HG02588 (cell line): ENCODE measurements at regions not wholly inside any gene's neighbourhood (a gene's known extent, or its start where the extent isn't known, plus 50 kb on each side); places are given as distances from the start of the nearest gene placed in this dataset.

Experiments
- ATAC-seq: cut with Tn5 transposase; IDR thresholded peaks from one replicate; pipeline ENCODE4 v1.9.1; 2021; ENCODE audit warnings: mild to moderate bottlenecking, moderate library complexity; ENCODE audit not compliant: unreplicated experiment

GRCh38 chr6:134511984-134512683, 194.2 kb upstream of the SGK1 start:
- ATAC-seq: no peak

GRCh38 chr6:134510920-134511319, 193.0 kb upstream of the SGK1 start:
- no peak for ATAC-seq

GRCh38 chr6:134510142-134510541, 192.2 kb upstream of the SGK1 start:
- no peak for ATAC-seq

GRCh38 chr6:134508862-134509498, 191.1 kb upstream of the SGK1 start:
- ATAC-seq: no peak

GRCh38 chr6:134506162-134506561, 188.2 kb upstream of the SGK1 start:
- no peak for ATAC-seq

- no peak for ATAC-seq
Measured at GRCh38 chr6:134503585-134504281, 185.8 kb upstream of the SGK1 start.

- ATAC-seq: no peak
Measured at GRCh38 chr6:134502614-134503549, 185.0 kb upstream of the SGK1 start.

GRCh38 chr6:134495890-134496248, 178.0 kb upstream of the SGK1 start:
- ATAC-seq: no peak

- ATAC-seq: no peak
Measured at GRCh38 chr6:134495203-134495889, 177.4 kb upstream of the SGK1 start.

- no peak for ATAC-seq
Measured at GRCh38 chr6:134493789-134494188, 175.9 kb upstream of the SGK1 start.

DNA sequence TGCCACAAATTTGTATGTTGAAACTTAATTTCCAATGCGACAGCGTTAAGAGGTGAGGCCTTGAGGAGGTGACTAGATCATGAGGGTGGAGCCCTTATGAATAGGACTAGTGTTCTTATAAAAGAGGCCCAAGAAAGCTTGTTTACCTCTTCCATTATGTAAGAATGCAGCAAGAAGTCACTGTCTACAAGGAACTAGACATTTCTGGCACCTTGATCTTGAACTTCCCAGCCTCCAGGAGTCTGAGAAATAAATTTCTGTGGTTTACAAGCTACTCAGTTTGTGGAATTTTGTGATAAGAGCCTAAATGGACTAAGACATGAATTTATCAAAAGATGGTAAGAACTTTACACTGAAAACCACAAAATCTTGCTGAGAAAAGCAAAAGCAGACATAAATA, 173.6 kb upstream of the SGK1 start:
- ATAC-seq: no peak

- no peak for ATAC-seq
Measured at GRCh38 chr6:134482593-134483270, 164.8 kb upstream of the SGK1 start.

DNA sequence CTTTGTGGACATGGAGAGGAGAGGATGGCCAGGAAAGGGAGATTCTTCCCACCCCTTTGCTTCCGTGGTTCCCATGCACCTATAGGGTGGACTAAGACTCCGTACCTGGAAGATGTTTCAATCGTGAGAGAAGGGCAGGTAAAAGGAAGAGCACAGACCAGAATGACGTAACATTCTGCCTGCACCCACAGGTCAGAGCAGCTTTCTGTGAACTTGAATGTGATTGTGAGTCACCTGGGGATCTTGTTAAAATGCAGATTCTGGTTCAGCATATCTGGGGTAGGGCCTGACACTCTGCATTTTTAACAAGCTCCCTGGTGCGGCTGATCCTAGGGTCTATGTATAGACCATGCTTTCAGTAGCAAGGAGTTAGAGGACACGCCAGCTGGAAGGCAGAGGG, 164.1 kb upstream of the SGK1 start:
- ATAC-seq: no peak

GRCh38 chr6:134480593-134480992, 162.7 kb upstream of the SGK1 start:
- no peak for ATAC-seq

DNA sequence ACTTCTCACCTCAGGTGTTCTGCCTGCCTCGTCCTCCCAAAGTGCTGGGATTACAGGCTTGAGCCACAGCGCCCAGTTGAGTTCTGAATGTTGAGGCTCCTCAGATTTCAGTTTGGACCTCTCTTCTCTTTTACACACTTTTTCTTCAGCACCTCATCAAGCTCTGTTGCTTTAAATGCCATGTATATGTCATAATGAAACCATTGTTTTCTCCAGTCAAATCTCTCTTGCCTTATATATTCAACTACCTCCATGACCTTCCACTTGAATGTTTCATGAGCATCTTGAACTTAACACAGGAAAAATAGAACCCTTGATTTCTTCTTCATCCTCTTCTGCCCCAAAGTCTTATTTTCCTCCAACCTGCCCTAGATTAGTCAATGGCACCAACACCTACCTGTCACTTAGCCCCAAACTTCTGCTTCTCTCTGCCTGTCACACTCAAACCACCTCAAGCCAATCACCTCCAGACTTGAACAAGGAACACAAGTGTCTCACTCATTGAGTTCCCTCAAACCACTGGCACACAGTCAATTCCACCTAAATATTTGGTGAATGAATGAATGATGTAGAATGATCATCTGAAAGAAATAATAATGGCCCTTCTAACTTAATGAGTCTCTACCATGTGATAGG, 161.0 kb upstream of the SGK1 start:
- ATAC-seq: no peak

GRCh38 chr6:134477991-134478635, 160.2 kb upstream of the SGK1 start:
- ATAC-seq: no peak

GRCh38 chr6:134474955-134475354, 157.0 kb upstream of the SGK1 start:
- no peak for ATAC-seq

DNA sequence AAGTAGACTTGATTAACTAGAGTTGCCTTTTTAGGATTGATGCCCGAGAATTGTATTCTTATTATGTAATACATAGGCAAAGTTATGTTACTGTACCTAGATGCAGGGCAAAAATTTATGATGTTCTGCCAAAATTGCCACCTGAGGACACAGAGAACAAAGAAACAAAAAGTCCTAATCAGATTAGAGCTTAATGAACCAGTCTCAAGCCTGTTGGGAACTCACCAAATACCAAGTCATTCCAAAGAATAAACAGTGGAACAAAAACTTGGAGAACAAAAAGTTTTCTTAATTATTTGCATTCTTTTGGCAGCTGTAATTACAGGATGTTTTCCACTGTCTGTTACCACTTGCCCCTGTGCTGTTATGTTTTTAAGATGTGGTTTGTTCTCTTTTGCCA, 154.7 kb upstream of the SGK1 start:
- no peak for ATAC-seq

- ATAC-seq: no peak
Measured at GRCh38 chr6:134472046-134472445, 154.1 kb upstream of the SGK1 start.
